HFF-Myc (cell line): ENCODE measurements at regions not wholly inside any gene's neighbourhood (a gene's known extent, or its start where the extent isn't known, plus 50 kb on each side); places are given as distances from the start of the nearest gene placed in this dataset.

Experiments used
- DNase-seq: peaks from one replicate; pipeline ENCODE4 v3.0.0-alpha.2; 2011; ENCODE audit warnings: low read depth; ENCODE audit errors: extremely low read depth
- H3K4me3 ChIP-seq: replicated peaks from 2 replicates; pipeline ENCODE4 v1.5.1; 2011; ENCODE audit warnings: low read depth, mild to moderate bottlenecking, control low read depth, low read length
- TF ChIP-seq, protein P1 (sequence below): IDR thresholded peaks from 2 replicates; pipeline ENCODE4 v1.5.1; 2012; ENCODE audit warnings: mild to moderate bottlenecking, low read depth, low read length, control low read depth; ENCODE audit errors: missing control alignments

DNA sequence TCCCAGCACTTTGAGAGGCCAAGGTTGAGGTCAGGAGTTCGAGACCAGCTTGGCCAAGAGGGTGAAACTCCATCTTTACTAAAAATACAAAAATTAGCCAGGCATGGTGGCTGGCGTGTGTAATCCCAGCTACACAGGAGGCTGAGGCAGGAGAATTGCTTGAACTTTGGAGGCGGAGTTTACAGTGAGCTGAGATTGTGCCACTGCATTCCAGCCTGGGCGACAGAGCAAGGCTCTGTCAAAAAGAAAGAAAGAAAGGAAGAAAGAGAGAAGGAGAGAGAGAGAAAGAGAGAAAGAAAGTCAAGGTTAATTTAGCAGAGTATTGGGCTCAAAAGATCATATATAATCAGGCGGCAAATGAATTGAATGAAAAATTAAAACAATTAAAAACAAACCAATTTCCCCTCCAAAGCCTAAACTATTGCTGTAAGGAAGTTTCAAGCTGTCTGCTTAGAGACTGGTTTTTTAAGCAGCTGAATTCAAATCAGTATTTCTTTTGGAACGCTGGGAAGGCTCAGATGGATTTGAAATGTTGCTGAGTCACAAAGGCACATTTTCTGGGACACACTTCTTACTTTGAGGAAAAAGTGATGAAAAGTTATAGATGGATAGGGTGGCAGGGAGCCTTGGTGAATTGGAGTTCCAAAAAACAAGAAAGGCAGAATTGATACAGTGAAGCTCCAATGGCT is 81.3 kb upstream of the BHLHE40 start:
- DNase-seq = no peak
- TF ChIP-seq, protein P1, sequence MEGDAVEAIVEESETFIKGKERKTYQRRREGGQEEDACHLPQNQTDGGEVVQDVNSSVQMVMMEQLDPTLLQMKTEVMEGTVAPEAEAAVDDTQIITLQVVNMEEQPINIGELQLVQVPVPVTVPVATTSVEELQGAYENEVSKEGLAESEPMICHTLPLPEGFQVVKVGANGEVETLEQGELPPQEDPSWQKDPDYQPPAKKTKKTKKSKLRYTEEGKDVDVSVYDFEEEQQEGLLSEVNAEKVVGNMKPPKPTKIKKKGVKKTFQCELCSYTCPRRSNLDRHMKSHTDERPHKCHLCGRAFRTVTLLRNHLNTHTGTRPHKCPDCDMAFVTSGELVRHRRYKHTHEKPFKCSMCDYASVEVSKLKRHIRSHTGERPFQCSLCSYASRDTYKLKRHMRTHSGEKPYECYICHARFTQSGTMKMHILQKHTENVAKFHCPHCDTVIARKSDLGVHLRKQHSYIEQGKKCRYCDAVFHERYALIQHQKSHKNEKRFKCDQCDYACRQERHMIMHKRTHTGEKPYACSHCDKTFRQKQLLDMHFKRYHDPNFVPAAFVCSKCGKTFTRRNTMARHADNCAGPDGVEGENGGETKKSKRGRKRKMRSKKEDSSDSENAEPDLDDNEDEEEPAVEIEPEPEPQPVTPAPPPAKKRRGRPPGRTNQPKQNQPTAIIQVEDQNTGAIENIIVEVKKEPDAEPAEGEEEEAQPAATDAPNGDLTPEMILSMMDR = no peak
- no peak overlapping the region for H3K4me3 ChIP-seq

DNA sequence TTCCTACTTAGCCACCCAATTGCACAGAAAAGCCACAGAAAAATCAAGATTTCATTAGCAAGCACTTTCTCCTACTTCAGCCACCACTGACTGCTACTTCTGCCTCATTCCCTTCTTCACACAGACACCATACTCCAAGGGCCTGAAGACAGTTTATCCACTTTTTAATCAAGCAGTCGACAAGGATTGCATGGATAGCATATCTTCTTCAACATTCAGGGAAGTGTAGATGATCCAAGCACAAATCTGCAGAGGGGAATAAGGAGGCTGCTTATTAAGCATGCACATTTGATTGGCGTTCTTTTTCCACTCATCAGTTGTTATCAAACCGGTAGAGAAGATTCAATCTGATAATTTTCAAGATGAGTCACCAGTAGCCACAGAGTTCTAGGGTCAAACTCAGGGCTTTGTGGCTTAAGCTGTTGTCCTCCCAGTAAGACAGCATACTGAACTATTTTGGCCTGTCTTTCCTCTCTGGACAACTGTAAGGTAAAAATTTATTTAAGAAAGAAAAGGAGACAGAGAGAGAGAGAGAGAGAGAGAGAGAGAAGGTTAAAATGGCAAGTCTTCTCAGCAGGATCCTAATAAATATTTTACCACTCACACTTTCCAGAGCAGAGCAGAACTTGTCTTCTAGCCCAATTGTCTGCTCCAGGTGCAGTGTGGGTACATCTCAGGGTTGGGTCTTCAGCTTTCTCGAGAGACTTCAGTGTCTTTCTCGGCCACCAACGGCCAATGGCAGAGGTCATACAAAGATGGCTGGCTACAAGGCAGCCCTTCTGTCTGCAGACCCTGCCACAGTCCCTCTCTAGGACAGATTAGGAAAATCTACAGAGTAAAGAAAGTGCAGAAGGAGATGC is 80.6 kb upstream of the BHLHE40 start:
- no peak overlapping the region for H3K4me3 ChIP-seq
- TF ChIP-seq, protein P1 = no peak
- no peak for DNase-seq

DNA sequence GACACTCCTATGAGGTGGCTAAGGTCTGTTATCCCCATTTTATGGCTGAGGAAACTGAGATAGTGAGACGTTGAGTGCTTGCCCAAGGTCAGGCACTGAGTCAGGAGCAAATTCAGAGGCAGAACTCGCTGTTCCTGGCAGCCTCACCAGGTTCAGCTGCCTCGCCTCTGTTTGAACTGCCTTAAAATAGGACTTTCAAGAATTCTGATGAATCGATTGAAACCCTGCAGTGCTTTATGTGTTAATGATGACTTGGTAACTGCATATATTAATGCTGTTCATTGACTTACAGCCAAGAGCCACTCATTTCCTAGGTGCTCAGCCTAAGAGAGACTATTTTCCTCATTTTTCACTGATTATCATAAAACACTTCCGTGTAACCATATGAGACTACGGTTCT is 79.5 kb upstream of the BHLHE40 start:
- H3K4me3 ChIP-seq = no peak overlapping the region
- no peak for DNase-seq
- TF ChIP-seq, protein P1 = no peak

DNA sequence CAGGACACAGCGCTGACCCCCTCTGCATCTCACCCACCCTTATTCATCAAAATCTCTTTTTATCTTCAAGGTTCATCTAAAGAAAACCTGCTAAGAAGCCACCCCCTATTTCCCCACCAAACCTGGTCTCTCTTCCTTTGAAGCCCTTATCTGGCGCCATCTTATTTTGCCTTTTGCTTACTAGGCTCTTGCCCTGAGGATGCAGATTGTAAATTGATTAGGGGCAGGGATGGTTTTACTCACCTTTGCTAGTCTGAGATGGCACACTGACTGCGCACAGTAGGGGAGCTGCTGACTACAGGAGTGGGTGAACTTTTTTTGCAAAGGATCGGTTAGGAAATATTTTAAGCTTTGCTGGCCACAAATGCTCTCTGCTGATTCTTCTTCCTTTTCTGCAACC is 78.9 kb upstream of the BHLHE40 start:
- DNase-seq = no peak
- TF ChIP-seq, protein P1 = no peak
- H3K4me3 ChIP-seq = no peak overlapping the region

DNA sequence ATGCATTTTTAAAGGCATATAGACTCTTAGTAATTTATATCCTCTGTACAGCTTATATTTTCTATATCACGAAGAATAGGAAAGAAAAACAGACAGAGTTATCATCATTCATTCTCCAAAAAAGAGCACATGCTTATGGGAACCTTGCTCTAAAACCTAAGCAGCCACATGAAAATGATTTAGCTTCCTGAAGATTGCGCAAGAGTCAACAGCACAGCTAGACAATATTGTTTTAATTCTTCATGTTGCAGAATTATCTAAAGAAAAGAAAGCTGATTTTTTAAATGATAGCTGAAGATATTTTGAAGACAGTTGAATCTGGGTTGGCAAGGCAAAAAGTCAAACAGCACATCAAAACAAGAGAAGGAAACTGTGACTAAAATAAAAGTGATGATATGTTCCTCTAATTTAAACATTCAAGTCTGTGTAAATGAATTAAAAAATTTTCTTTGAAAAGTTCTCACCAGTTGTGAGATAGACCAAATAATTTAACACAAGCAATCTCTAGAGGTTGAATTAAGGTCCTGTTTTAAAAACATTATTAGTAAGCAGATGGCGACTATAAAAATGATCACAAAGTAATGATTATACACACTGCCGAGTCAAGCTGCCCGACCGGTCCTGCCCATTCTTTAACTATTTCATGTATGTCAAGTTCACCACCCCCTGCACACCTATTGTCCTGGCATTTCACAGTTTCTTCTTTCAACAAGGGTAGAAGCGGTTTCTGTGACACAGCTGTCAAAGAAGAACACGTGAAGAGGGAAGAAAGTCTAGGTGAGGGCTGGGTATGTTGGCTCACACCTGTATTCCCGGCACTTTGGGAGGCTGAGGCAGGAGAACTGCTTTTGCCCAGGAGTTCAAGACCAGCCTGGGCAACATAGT is 74.2 kb upstream of the BHLHE40 start:
- DNase-seq = no peak
- H3K4me3 ChIP-seq = no peak overlapping the region
- TF ChIP-seq, protein P1 = no peak

DNA sequence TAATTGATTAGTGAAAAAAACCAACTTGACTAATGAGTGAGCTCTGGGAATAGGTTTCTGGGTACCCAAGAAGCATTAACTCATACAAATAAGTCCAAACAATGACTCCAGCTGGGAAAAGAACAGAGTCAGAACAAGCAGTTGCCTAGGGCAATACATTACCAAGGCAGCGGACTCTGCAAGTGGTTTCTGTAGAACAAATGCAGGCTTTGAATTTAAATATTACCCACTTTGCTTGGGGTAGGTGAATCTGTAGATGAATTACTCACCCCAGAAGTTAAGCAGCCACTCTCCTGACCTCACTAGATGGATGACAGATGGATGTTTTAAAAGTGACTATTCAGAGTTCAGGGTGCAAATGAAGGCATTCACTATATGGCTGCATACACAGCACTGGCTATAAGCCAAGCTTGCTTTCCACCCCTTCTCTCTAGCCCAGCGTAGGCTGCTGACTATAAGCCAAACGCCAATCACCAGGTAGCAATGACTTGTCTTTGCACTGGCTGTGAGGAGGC is 73.1 kb upstream of the BHLHE40 start:
- TF ChIP-seq, protein P1 = no peak
- H3K4me3 ChIP-seq = no peak overlapping the region
- peak; percentile 19 for DNase-seq
